Endothelial cell of umbilical vein (primary cell): ENCODE measurements at regions not wholly inside any gene's neighbourhood (a gene's known extent, or its start where the extent isn't known, plus 50 kb on each side); places are given as distances from the start of the nearest gene placed in this dataset.

Experiments used
- BruUV-seq: library from RNA; stranded (reverse); fragments of 400-500 nt; replicated peaks from 2 replicates; lab custom pipeline; 2021; lab: Mats Ljungman, UMichigan
- CTCF ChIA-PET: fragments of 300-600, 350-600 bp; sonication (Branson Sonifier 250); formaldehyde crosslinking; loops from one replicate; lab custom pipeline; 2021; ENCODE audit warnings: antibody characterized with exemption, inconsistent platforms; lab: Charles Lee
- POLR2A ChIA-PET: fragments of 300-600, 350-600 bp; sonication (Branson Sonifier 250); formaldehyde crosslinking; loops from one replicate; lab custom pipeline; 2021; ENCODE audit warnings: antibody characterized with exemption, inconsistent platforms; lab: Charles Lee
- DNase-seq: peaks from one replicate; pipeline ENCODE4 v3.0.0-alpha.2; 2011; ENCODE audit warnings: low read depth, low spot score
- FAIRE-seq: peaks from 2 replicates; lab custom pipeline; 2011; peaks lifted over from hg19 to GRCh38; lab: Jason Lieb, UNC
- H2AFZ ChIP-seq: 2 replicates; pipeline ENCODE4 v1.6.0; 2012; ENCODE audit warnings: low read depth, low read length, control low read depth, inconsistent platforms
- H3K27ac ChIP-seq: 2 replicates; pipeline ENCODE4 v1.5.1; 2011; ENCODE audit warnings: low read depth, mild to moderate bottlenecking, control low read depth, low read length, moderate library complexity; ENCODE audit not compliant: insufficient read depth
- H3K27me3 ChIP-seq, 2 experiments: 2 replicates each; pipeline versions ENCODE4 v1.6.0 to v1.6.1; 2011; ENCODE audit warnings: low read length in 2 of 2, mixed read lengths in 1 of 2; ENCODE audit not compliant: control insufficient read depth in 2 of 2, insufficient read depth in 2 of 2
- H3K36me3 ChIP-seq, 2 experiments: 2 replicates in 1 of 2; 3 replicates in 1 of 2; pipeline ENCODE4 v1.5.1; 2011; ENCODE audit warnings: low read length in 2 of 2, mild to moderate bottlenecking in 1 of 2, moderate library complexity in 1 of 2; ENCODE audit not compliant: control insufficient read depth in 2 of 2, insufficient read depth in 2 of 2; ENCODE audit errors: extremely low read depth in 1 of 2
- H3K4me1 ChIP-seq: 3 replicates; pipeline ENCODE4 v1.5.1; 2011; ENCODE audit warnings: mild to moderate bottlenecking, low read length; ENCODE audit not compliant: control insufficient read depth, insufficient read depth; ENCODE audit errors: extremely low read depth
- H3K4me2 ChIP-seq: 2 replicates; pipeline ENCODE4 v1.6.1; 2011; ENCODE audit warnings: low read length, control low read depth, mixed read lengths; ENCODE audit not compliant: insufficient read depth
- H3K4me3 ChIP-seq, 3 experiments: fragments of 200-600 bp in 1 of 3; sonication (generic), shearing (Covaris generic) in 1 of 3; replicated peaks in 1 of 3; 2 replicates each; pipeline ENCODE4 v1.5.1; 2011 to 2016; ENCODE audit warnings: control low read depth in 3 of 3, low read length in 3 of 3, mild to moderate bottlenecking in 2 of 3, inconsistent platforms in 1 of 3, low read depth in 1 of 3, moderate library complexity in 1 of 3; ENCODE audit not compliant: insufficient read depth in 1 of 3
- H3K79me2 ChIP-seq: 2 replicates; pipeline ENCODE4 v1.6.0; 2012; ENCODE audit warnings: low read length, inconsistent platforms; ENCODE audit not compliant: control insufficient read depth, insufficient read depth
- H3K9ac ChIP-seq: replicated peaks from 2 replicates; pipeline ENCODE3; 2011; ENCODE audit warnings: low read length, control low read depth; ENCODE audit not compliant: insufficient read depth; ENCODE audit errors: extremely low read depth
- H3K9me1 ChIP-seq: replicated peaks from 3 replicates; pipeline ENCODE4 v1.6.0; 2011; ENCODE audit warnings: mild to moderate bottlenecking, low read length; ENCODE audit not compliant: control insufficient read depth, insufficient read depth; ENCODE audit errors: extremely low read depth
- H3K9me3 ChIP-seq: replicated peaks from 2 replicates; pipeline ENCODE4 v1.5.1; 2012; ENCODE audit warnings: low read length, inconsistent platforms; ENCODE audit not compliant: control insufficient read depth, insufficient read depth
- H4K20me1 ChIP-seq: replicated peaks from 2 replicates; pipeline ENCODE3; 2011; ENCODE audit warnings: mild to moderate bottlenecking, low read length; ENCODE audit not compliant: control insufficient read depth, insufficient read depth; ENCODE audit errors: extremely low read depth
- CTCF ChIP-seq, 2 donors: IDR thresholded peaks; 1 replicate in 1 of 2; 2 replicates in 1 of 2; pipeline ENCODE4 v1.5.1; 2011; ENCODE audit warnings: low read length in 2 of 2, mild to moderate bottlenecking in 2 of 2, moderate library complexity in 2 of 2, control low read depth in 1 of 2, inconsistent platforms in 1 of 2, low read depth in 1 of 2; ENCODE audit not compliant: insufficient read depth in 1 of 2; ENCODE audit errors: extremely low read depth in 1 of 2
- EZH2 ChIP-seq: IDR thresholded peaks from 2 replicates; pipeline ENCODE4 v1.6.1; 2012; ENCODE audit warnings: borderline replicate concordance, low read depth, mild to moderate bottlenecking, moderate library complexity, low read length, inconsistent platforms; ENCODE audit not compliant: severe bottlenecking
- FOS ChIP-seq: IDR thresholded peaks from 2 replicates; pipeline ENCODE4 v1.6.1; 2011; ENCODE audit warnings: mild to moderate bottlenecking, low read length, moderate library complexity, borderline replicate concordance; ENCODE audit not compliant: insufficient read depth
- GATA2 ChIP-seq: IDR thresholded peaks from 2 replicates; pipeline ENCODE4 v1.7.0; 2011; ENCODE audit warnings: low read depth, mild to moderate bottlenecking, moderate library complexity, mixed read lengths, low read length; ENCODE audit not compliant: insufficient read length, insufficient read depth
- JUN ChIP-seq: IDR thresholded peaks from 2 replicates; pipeline ENCODE4 v1.6.1; 2011; ENCODE audit warnings: borderline replicate concordance, low read depth; ENCODE audit not compliant: insufficient read length, insufficient read depth
- MAX ChIP-seq: IDR thresholded peaks from 2 replicates; pipeline ENCODE4 v1.6.1; 2011; ENCODE audit not compliant: insufficient read depth, insufficient read length
- MYC ChIP-seq: IDR thresholded peaks from one replicate; pipeline ENCODE4 v1.6.1; 2011; ENCODE audit warnings: mild to moderate bottlenecking, low read depth, low read length
- POLR2A ChIP-seq: IDR thresholded peaks from 2 replicates; pipeline ENCODE4 v1.6.1; 2012; ENCODE audit warnings: low read depth, mild to moderate bottlenecking, control low read depth, low read length
- POLR2AphosphoS5 ChIP-seq: IDR thresholded peaks from 2 replicates; pipeline ENCODE4 v1.6.1; 2012; ENCODE audit warnings: low read depth, mild to moderate bottlenecking, control low read depth, low read length, moderate library complexity; ENCODE audit not compliant: insufficient read depth
- dilution Hi-C: fragments of 300-500 bp; cut with MboI; formaldehyde crosslinking; loops from one replicate; pipeline ENCODE4 v1.15.0; 2019; ENCODE audit warnings: low sequenced_read_pairs; ENCODE audit not compliant: extremely low pct_ligation_motif_present
- intact Hi-C: fragments of 100-400 bp; cut with micrococcal nuclease; formaldehyde crosslinking; loops from one replicate; pipeline ENCODE4 v1.10.0; 2022

GRCh38 chr3:46104706-46105105 is 77.4 kb upstream of the XCR1 start:
- Histone ChIP-seq H3K4me1 (no peaks in the 10 kb centered on the region), H3K9me1 (no peaks in the 10 kb centered on the region), H3K27me3 (peaks cover 0 to 2% of the 10 kb centered on the region in 2 experiments), H3K4me2 (no peak overlapping the region), H3K9ac (no peak overlapping the region), H2AFZ (no peak overlapping the region), H3K27ac (no peak overlapping the region), H3K79me2 (no peaks in the 10 kb centered on the region), H4K20me1 (no peaks in the 10 kb centered on the region), H3K4me3 (no peak overlapping the region), H3K9me3 (no peaks in the 10 kb centered on the region), H3K36me3 (no peaks in the 10 kb centered on the region)
- DNase-seq (no peak), FAIRE-seq (no peak)
- POLR2A ChIA-PET, result no interaction called here
- no TSS peak for BruUV-seq
- TF ChIP-seq GATA2 (no peak), FOS (no peak), MAX (no peak), POLR2AphosphoS5 (no peak), JUN (no peak), CTCF (IDR thresholded peaks at IDR 0.05; ENCODE audit: extremely low read depth in 1 of 2, insufficient read depth in 1 of 2, low read depth in 1 of 2, low read length in 2 of 2) (no peak), POLR2A (no peak), EZH2 (no peak), MYC (no peak)
- dilution Hi-C loops, result no loop called here
- intact Hi-C loops, result no loop called here
- CTCF ChIA-PET, result no interaction called here
